Ramos (cell line): ENCODE measurements at regions not wholly inside any gene's neighbourhood (a gene's known extent, or its start where the extent isn't known, plus 50 kb on each side); places are given as distances from the start of the nearest gene placed in this dataset.
"Not testable (repeated sequence)": the region's sequence is repeated elsewhere in the genome, so short reads cannot be mapped to it uniquely, and the experiment has no call there.

Source experiments
- in situ Hi-C: fragments of 300-500 bp; cut with MboI; formaldehyde crosslinking; loops from one replicate; pipeline ENCODE4 v1.14.3; 2022; ENCODE audit warnings: low sequenced_read_pairs; ENCODE audit not compliant: unreplicated experiment

- in situ Hi-C loops: no loop called here
Measured at GRCh38 chr1:20432341-20432740, 53.7 kb downstream of the CAMK2N1 start.

- in situ Hi-C loops: no loop called here
Measured at GRCh38 chr1:20431176-20431460, 54.9 kb downstream of the CAMK2N1 start.

GRCh38 chr1:20430355-20431175 is 55.4 kb downstream of the CAMK2N1 start:
- in situ Hi-C loops: no loop called here

- in situ Hi-C loops: loop anchor here (10.0 kb wide), 1 partner anchor 214 kb away; no protein-coding TSS in a partner anchor
Measured at GRCh38 chr1:20429296-20429695, 56.7 kb downstream of the CAMK2N1 start.

- in situ Hi-C loops: loop anchor here (10.0 kb wide), 1 partner anchor 214 kb away; no protein-coding TSS in a partner anchor
Measured at GRCh38 chr1:20428841-20429240, 57.2 kb downstream of the CAMK2N1 start.

- in situ Hi-C loops: loop anchor here (10.0 kb wide), 1 partner anchor 212 kb away; no protein-coding TSS in a partner anchor
Measured at GRCh38 chr1:20426923-20427322, 59.1 kb downstream of the CAMK2N1 start.

- in situ Hi-C loops: loop anchor here (10.0 kb wide), 1 partner anchor 212 kb away; no protein-coding TSS in a partner anchor
Measured at GRCh38 chr1:20426371-20426770, 59.6 kb downstream of the CAMK2N1 start.

- in situ Hi-C loops: loop anchor here (10.0 kb wide), 1 partner anchor 211 kb away; no protein-coding TSS in a partner anchor
Measured at GRCh38 chr1:20425622-20426021, 60.4 kb downstream of the CAMK2N1 start.

- in situ Hi-C loops: loop anchor here (10.0 kb wide), 1 partner anchor 208 kb away; no protein-coding TSS in a partner anchor
Measured at GRCh38 chr1:20423169-20423795, 62.7 kb downstream of the CAMK2N1 start.

- in situ Hi-C loops: loop anchor here (10.0 kb wide), 1 partner anchor 207 kb away; no protein-coding TSS in a partner anchor
Measured at GRCh38 chr1:20421441-20421840, 64.6 kb downstream of the CAMK2N1 start.

GRCh38 chr1:20417581-20417980 is 68.4 kb downstream of the CAMK2N1 start:
- in situ Hi-C loops: no loop called here

GRCh38 chr1:20416706-20417105 is 69.3 kb downstream of the CAMK2N1 start:
- in situ Hi-C loops: no loop called here

GRCh38 chr1:20413776-20414140 is 72.3 kb downstream of the CAMK2N1 start:
- in situ Hi-C loops: no loop called here

GRCh38 chr1:20413136-20413775 is 72.8 kb downstream of the CAMK2N1 start:
- in situ Hi-C loops: no loop called here

- in situ Hi-C loops: no loop called here
Measured at GRCh38 chr1:20411196-20411980, 74.6 kb downstream of the CAMK2N1 start.

GRCh38 chr1:20410503-20410902 is 75.5 kb downstream of the CAMK2N1 start:
- in situ Hi-C loops: no loop called here

- in situ Hi-C loops: no loop called here
Measured at GRCh38 chr1:20409971-20410370, 76.0 kb downstream of the CAMK2N1 start.

- in situ Hi-C loops: no loop called here
Measured at GRCh38 chr1:20409012-20409411, 77.0 kb downstream of the CAMK2N1 start.

GRCh38 chr1:20408133-20408650 is 77.8 kb downstream of the CAMK2N1 start:
- in situ Hi-C loops: not testable (repeated sequence)
